Daoy (cell line): ENCODE measurements at regions not wholly inside any gene's neighbourhood (a gene's known extent, or its start where the extent isn't known, plus 50 kb on each side); places are given as distances from the start of the nearest gene placed in this dataset.
"Not testable (repeated sequence)": the region's sequence is repeated elsewhere in the genome, so short reads cannot be mapped to it uniquely, and the experiment has no call there.

Experiments used
- DNase-seq: peaks from one replicate; pipeline ENCODE4 v3.0.0-alpha.2; 2015; ENCODE audit warnings: low read depth

GRCh38 chr2:21779786-21780185 is 656.0 kb downstream of the TDRD15 start:
- DNase-seq, result no peak

GRCh38 chr2:21781962-21782361 is 658.2 kb downstream of the TDRD15 start:
- no peak for DNase-seq

- DNase-seq, result no peak
Observed at GRCh38 chr2:21782866-21783265, 659.1 kb downstream of the TDRD15 start.

- no peak for DNase-seq
Observed at GRCh38 chr2:21787941-21788340, 664.2 kb downstream of the TDRD15 start.

GRCh38 chr2:21790311-21790710 is 666.5 kb downstream of the TDRD15 start:
- DNase-seq, result not testable (repeated sequence)

- DNase-seq, result no peak
Observed at GRCh38 chr2:21792571-21792970, 668.8 kb downstream of the TDRD15 start.

- no peak for DNase-seq
Observed at GRCh38 chr2:21793461-21793860, 669.7 kb downstream of the TDRD15 start.

- no peak for DNase-seq
Observed at GRCh38 chr2:21794611-21795010, 670.8 kb downstream of the TDRD15 start.

- no peak for DNase-seq
Observed at GRCh38 chr2:21800356-21800755, 676.6 kb downstream of the TDRD15 start.

- DNase-seq, result no peak
Observed at GRCh38 chr2:21803550-21803949, 679.8 kb downstream of the TDRD15 start.

GRCh38 chr2:21804151-21804550 is 680.4 kb downstream of the TDRD15 start:
- no peak for DNase-seq

- DNase-seq, result no peak
Observed at GRCh38 chr2:21811541-21811940, 687.8 kb downstream of the TDRD15 start.

GRCh38 chr2:21812766-21813165 is 689.0 kb downstream of the TDRD15 start:
- no peak for DNase-seq

GRCh38 chr2:21814588-21815149 is 690.9 kb downstream of the TDRD15 start:
- no peak for DNase-seq

GRCh38 chr2:21818212-21818795 is 694.5 kb downstream of the TDRD15 start:
- DNase-seq, result no peak

- no peak for DNase-seq
Observed at GRCh38 chr2:21819454-21819853, 695.7 kb downstream of the TDRD15 start.

- no peak for DNase-seq
Observed at GRCh38 chr2:21820271-21820670, 696.5 kb downstream of the TDRD15 start.

GRCh38 chr2:21821672-21822227 is 698.0 kb downstream of the TDRD15 start:
- DNase-seq, result no peak

GRCh38 chr2:21822505-21822904 is 698.7 kb downstream of the TDRD15 start:
- no peak for DNase-seq

- no peak for DNase-seq
Observed at GRCh38 chr2:21833767-21834166, 710.0 kb downstream of the TDRD15 start.

- DNase-seq, result no peak
Observed at GRCh38 chr2:21836261-21836660, 712.5 kb downstream of the TDRD15 start.

- no peak for DNase-seq
Observed at GRCh38 chr2:21836719-21837118, 713.0 kb downstream of the TDRD15 start.

- no peak for DNase-seq
Observed at GRCh38 chr2:21837168-21837960, 713.6 kb downstream of the TDRD15 start.
